T-helper 2 cell treated with Interferon-gamma antibody and Interleukin-4, amounts not matched to agents 5 μg/mL and 100 μg/mL, for 36 hours (primary cell): ENCODE measurements at regions not wholly inside any gene's neighbourhood (a gene's known extent, or its start where the extent isn't known, plus 50 kb on each side); places are given as distances from the start of the nearest gene placed in this dataset.

Experiments used
- DNase-seq: peaks from one replicate; pipeline ENCODE4 v3.0.0; 2021; ENCODE audit warnings: low spot score
- H3K27ac Mint-ChIP-seq: one replicate; pipeline ENCODE4 v1.8.0; 2021; ENCODE audit warnings: mild to moderate bottlenecking, mixed read lengths
- H3K27me3 Mint-ChIP-seq: one replicate; pipeline ENCODE4 v1.8.0; 2021; ENCODE audit warnings: low read depth, mixed read lengths
- H3K36me3 Mint-ChIP-seq: one replicate; pipeline ENCODE4 v1.8.0; 2021; ENCODE audit warnings: low read depth, mixed read lengths
- H3K4me1 Mint-ChIP-seq: one replicate; pipeline ENCODE4 v1.8.0; 2021; ENCODE audit warnings: low read depth, mixed read lengths
- H3K4me3 Mint-ChIP-seq: one replicate; pipeline ENCODE4 v1.8.0; 2022; ENCODE audit warnings: mild to moderate bottlenecking, moderate library complexity, mixed read lengths
- H3K9me3 Mint-ChIP-seq: one replicate; pipeline ENCODE4 v1.8.0; 2021; ENCODE audit warnings: mixed read lengths

DNA sequence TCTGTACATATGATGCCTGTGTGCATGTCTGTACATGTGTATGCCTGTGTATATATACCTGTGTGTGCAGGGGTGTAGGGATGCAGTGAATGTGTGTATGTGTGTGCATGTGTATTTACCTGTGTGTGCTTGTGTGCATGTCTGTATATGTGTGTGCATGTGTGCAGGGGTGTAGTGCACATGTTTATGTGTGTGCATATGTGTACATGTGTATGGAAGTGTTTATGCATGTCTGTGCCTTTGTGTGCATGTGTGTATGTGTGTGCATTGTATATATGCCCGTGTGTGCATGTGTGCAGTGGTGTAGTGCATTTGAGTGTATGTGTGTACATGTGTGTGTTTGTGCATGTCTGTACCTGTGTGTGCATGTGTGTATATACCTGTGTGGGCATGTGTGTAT, 51.0 kb upstream of the TMEM18 start:
- no peak overlapping the region for H3K27ac Mint-ChIP-seq
- no peaks in the 10 kb centered on the region for H3K9me3 Mint-ChIP-seq
- H3K27me3 Mint-ChIP-seq, result peaks cover 25% of the 10 kb centered on the region
- H3K36me3 Mint-ChIP-seq, result no peaks in the 10 kb centered on the region
- H3K4me3 Mint-ChIP-seq, result no peak overlapping the region
- no peak for DNase-seq
- peaks cover 3% of the 10 kb centered on the region for H3K4me1 Mint-ChIP-seq

DNA sequence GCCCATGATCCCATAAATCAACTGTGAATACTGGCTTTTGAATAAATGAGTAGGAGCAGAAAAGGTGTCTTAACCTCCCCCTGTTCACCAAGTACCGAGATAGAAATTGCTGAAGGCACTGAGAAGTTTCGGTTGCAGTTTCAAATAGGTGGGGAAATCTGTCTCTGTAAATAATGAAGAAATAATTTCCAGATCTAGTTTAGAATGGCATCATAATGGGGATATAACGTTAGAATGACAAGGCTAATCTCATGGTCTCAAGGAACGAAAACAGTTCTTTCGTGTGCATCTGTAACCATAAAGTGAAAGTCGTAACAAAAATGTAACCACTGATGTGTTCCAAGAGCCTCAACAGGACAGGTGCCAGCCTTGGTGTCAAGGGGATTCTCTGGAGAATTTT, 49.9 kb upstream of the TMEM18 start:
- H3K36me3 Mint-ChIP-seq, result no peaks in the 10 kb centered on the region
- no peak overlapping the region for H3K4me3 Mint-ChIP-seq
- H3K27ac Mint-ChIP-seq, result no peak overlapping the region
- no peak for DNase-seq
- H3K27me3 Mint-ChIP-seq, result peaks cover 25% of the 10 kb centered on the region
- H3K4me1 Mint-ChIP-seq, result peaks cover 3% of the 10 kb centered on the region
- H3K9me3 Mint-ChIP-seq, result no peaks in the 10 kb centered on the region
